ENCODE measurements at regions not wholly inside any gene's neighbourhood (a gene's known extent, or its start where the extent isn't known, plus 50 kb on each side); places are given as distances from the start of the nearest gene placed in this dataset.

GRCh38 chr2:62413116-62413663 lies 92.8 kb downstream of the TMEM17 start:
- CTCF ChIA-PET (ENCODE audit: low intra/inter-chr PET ratio), result interaction anchor here (2.9 kb wide), 1 partner anchor 420 kb away, joined by 28 read pairs; no protein-coding TSS in a partner anchor
- no peaks in the 10 kb centered on the region for H4K20me1 ChIP-seq (replicated peaks; ENCODE audit: control insufficient read depth, insufficient read depth, low read length)
- no peaks in the 10 kb centered on the region; the same call in 2 of the 3 replicates for H3K36me3 ChIP-seq (ENCODE audit: control insufficient read depth, insufficient read depth, low read length)
- intact Hi-C loops (cut with micrococcal nuclease), result loop anchor here (2.0 kb wide), 1 partner anchor 70 kb away; no protein-coding TSS in a partner anchor
- H3K4me3 ChIP-seq, result no peak overlapping the region
- no TSS peak for BruUV-seq (replicated peaks)
- ATAC-seq (no peak), FAIRE-seq (no peak), DNase-seq (ENCODE audit: extremely low read depth in 1 of 4, low spot score in 3 of 4) (no peak)
- POLR2A ChIA-PET, result interaction anchor here (1.0 kb wide), 1 partner anchor 423 kb away, joined by 3 read pairs; no protein-coding TSS in a partner anchor
- TF ChIP-seq TCF7L2 (IDR thresholded peaks at IDR 0.05; ENCODE audit: low read depth, low read length) (no peak), MXI1 (IDR thresholded peaks at IDR 0.05; ENCODE audit: low read depth, low read length) (no peak), NR4A1 (CRISPR knock-in tag; IDR thresholded peaks at IDR 0.05) (no peak), NR4A1 (tag; IDR thresholded peaks at IDR 0.05) (no peak), EZH2 (IDR thresholded peaks at IDR 0.05; ENCODE audit: borderline replicate concordance, low read depth, low read length) (no peak), ZNF253 (CRISPR knock-in tag; conservative IDR thresholded peaks at IDR 0.05) (no peak)
- H3K4me2 ChIP-seq (ENCODE audit: insufficient read depth, low read length), result no peak overlapping the region
- peaks cover 3 to 9% of the 10 kb centered on the region in 2 experiments; a peak in 3 of 5 replicates for H3K4me1 ChIP-seq (replicated peaks in 1 of 2; ENCODE audit: control insufficient read depth in 2 of 2, insufficient read depth in 2 of 2, low read length in 2 of 2)
- no peak overlapping the region for H3K27ac ChIP-seq (ENCODE audit: extremely low read depth, low read depth, low read length)
- no peaks in the 10 kb centered on the region for H3K9me1 ChIP-seq (ENCODE audit: control insufficient read depth, insufficient read depth, low read length)
- H3K9ac ChIP-seq (ENCODE audit: insufficient read depth in 1 of 2, low read depth in 2 of 2, low read length in 2 of 2), result no peak overlapping the region
- H3K9me3 ChIP-seq (replicated peaks; ENCODE audit: control insufficient read depth, insufficient read depth, low read depth, low read length), result no peaks in the 10 kb centered on the region
- WGBS (ENCODE audit: insufficient coverage, low coverage, missing lambda C conversion rate), result 33% methylated on average over 7 of the region's 7 CpGs
- H2AFZ ChIP-seq (ENCODE audit: low read depth, low read length), result no peak overlapping the region
- no peaks in the 10 kb centered on the region for H3K79me2 ChIP-seq (ENCODE audit: control insufficient read depth, insufficient read depth, low read length)
- no peaks in the 10 kb centered on the region for H3K27me3 ChIP-seq (ENCODE audit: control insufficient read depth in 2 of 2, insufficient read depth in 2 of 2, low read length in 2 of 2)
- in situ Hi-C loops (cut with MboI), result loop anchor here (5.0 kb wide), 3 partner anchors 116 to 496 kb away; no protein-coding TSS in a partner anchor
